Endothelial cell of umbilical vein (primary cell): ENCODE measurements at regions not wholly inside any gene's neighbourhood (a gene's known extent, or its start where the extent isn't known, plus 50 kb on each side); places are given as distances from the start of the nearest gene placed in this dataset.

Source experiments
- BruUV-seq: library from RNA; stranded (reverse); fragments of 400-500 nt; replicated peaks from 2 replicates; lab custom pipeline; 2021; lab: Mats Ljungman, UMichigan
- CTCF ChIA-PET: fragments of 300-600, 350-600 bp; sonication (Branson Sonifier 250); formaldehyde crosslinking; loops from one replicate; lab custom pipeline; 2021; ENCODE audit warnings: antibody characterized with exemption, inconsistent platforms; lab: Charles Lee
- POLR2A ChIA-PET: fragments of 300-600, 350-600 bp; sonication (Branson Sonifier 250); formaldehyde crosslinking; loops from one replicate; lab custom pipeline; 2021; ENCODE audit warnings: antibody characterized with exemption, inconsistent platforms; lab: Charles Lee
- DNase-seq: peaks from one replicate; pipeline ENCODE4 v3.0.0-alpha.2; 2011; ENCODE audit warnings: low read depth, low spot score
- FAIRE-seq: peaks from 2 replicates; lab custom pipeline; 2011; peaks lifted over from hg19 to GRCh38; lab: Jason Lieb, UNC
- H2AFZ ChIP-seq: 2 replicates; pipeline ENCODE4 v1.6.0; 2012; ENCODE audit warnings: low read depth, low read length, control low read depth, inconsistent platforms
- H3K27ac ChIP-seq: 2 replicates; pipeline ENCODE4 v1.5.1; 2011; ENCODE audit warnings: low read depth, mild to moderate bottlenecking, control low read depth, low read length, moderate library complexity; ENCODE audit not compliant: insufficient read depth
- H3K27me3 ChIP-seq, 2 experiments: 2 replicates each; pipeline versions ENCODE4 v1.6.0 to v1.6.1; 2011; ENCODE audit warnings: low read length in 2 of 2, mixed read lengths in 1 of 2; ENCODE audit not compliant: control insufficient read depth in 2 of 2, insufficient read depth in 2 of 2
- H3K36me3 ChIP-seq, 2 experiments: 2 replicates in 1 of 2; 3 replicates in 1 of 2; pipeline ENCODE4 v1.5.1; 2011; ENCODE audit warnings: low read length in 2 of 2, mild to moderate bottlenecking in 1 of 2, moderate library complexity in 1 of 2; ENCODE audit not compliant: control insufficient read depth in 2 of 2, insufficient read depth in 2 of 2; ENCODE audit errors: extremely low read depth in 1 of 2
- H3K4me1 ChIP-seq: 3 replicates; pipeline ENCODE4 v1.5.1; 2011; ENCODE audit warnings: mild to moderate bottlenecking, low read length; ENCODE audit not compliant: control insufficient read depth, insufficient read depth; ENCODE audit errors: extremely low read depth
- H3K4me2 ChIP-seq: 2 replicates; pipeline ENCODE4 v1.6.1; 2011; ENCODE audit warnings: low read length, control low read depth, mixed read lengths; ENCODE audit not compliant: insufficient read depth
- H3K4me3 ChIP-seq, 3 experiments: fragments of 200-600 bp in 1 of 3; sonication (generic), shearing (Covaris generic) in 1 of 3; replicated peaks in 1 of 3; 2 replicates each; pipeline ENCODE4 v1.5.1; 2011 to 2016; ENCODE audit warnings: control low read depth in 3 of 3, low read length in 3 of 3, mild to moderate bottlenecking in 2 of 3, inconsistent platforms in 1 of 3, low read depth in 1 of 3, moderate library complexity in 1 of 3; ENCODE audit not compliant: insufficient read depth in 1 of 3
- H3K79me2 ChIP-seq: 2 replicates; pipeline ENCODE4 v1.6.0; 2012; ENCODE audit warnings: low read length, inconsistent platforms; ENCODE audit not compliant: control insufficient read depth, insufficient read depth
- H3K9ac ChIP-seq: replicated peaks from 2 replicates; pipeline ENCODE3; 2011; ENCODE audit warnings: low read length, control low read depth; ENCODE audit not compliant: insufficient read depth; ENCODE audit errors: extremely low read depth
- H3K9me1 ChIP-seq: replicated peaks from 3 replicates; pipeline ENCODE4 v1.6.0; 2011; ENCODE audit warnings: mild to moderate bottlenecking, low read length; ENCODE audit not compliant: control insufficient read depth, insufficient read depth; ENCODE audit errors: extremely low read depth
- H3K9me3 ChIP-seq: replicated peaks from 2 replicates; pipeline ENCODE4 v1.5.1; 2012; ENCODE audit warnings: low read length, inconsistent platforms; ENCODE audit not compliant: control insufficient read depth, insufficient read depth
- H4K20me1 ChIP-seq: replicated peaks from 2 replicates; pipeline ENCODE3; 2011; ENCODE audit warnings: mild to moderate bottlenecking, low read length; ENCODE audit not compliant: control insufficient read depth, insufficient read depth; ENCODE audit errors: extremely low read depth
- CTCF ChIP-seq, 2 donors: IDR thresholded peaks; 1 replicate in 1 of 2; 2 replicates in 1 of 2; pipeline ENCODE4 v1.5.1; 2011; ENCODE audit warnings: low read length in 2 of 2, mild to moderate bottlenecking in 2 of 2, moderate library complexity in 2 of 2, control low read depth in 1 of 2, inconsistent platforms in 1 of 2, low read depth in 1 of 2; ENCODE audit not compliant: insufficient read depth in 1 of 2; ENCODE audit errors: extremely low read depth in 1 of 2
- EZH2 ChIP-seq: IDR thresholded peaks from 2 replicates; pipeline ENCODE4 v1.6.1; 2012; ENCODE audit warnings: borderline replicate concordance, low read depth, mild to moderate bottlenecking, moderate library complexity, low read length, inconsistent platforms; ENCODE audit not compliant: severe bottlenecking
- FOS ChIP-seq: IDR thresholded peaks from 2 replicates; pipeline ENCODE4 v1.6.1; 2011; ENCODE audit warnings: mild to moderate bottlenecking, low read length, moderate library complexity, borderline replicate concordance; ENCODE audit not compliant: insufficient read depth
- GATA2 ChIP-seq: IDR thresholded peaks from 2 replicates; pipeline ENCODE4 v1.7.0; 2011; ENCODE audit warnings: low read depth, mild to moderate bottlenecking, moderate library complexity, mixed read lengths, low read length; ENCODE audit not compliant: insufficient read length, insufficient read depth
- JUN ChIP-seq: IDR thresholded peaks from 2 replicates; pipeline ENCODE4 v1.6.1; 2011; ENCODE audit warnings: borderline replicate concordance, low read depth; ENCODE audit not compliant: insufficient read length, insufficient read depth
- MAX ChIP-seq: IDR thresholded peaks from 2 replicates; pipeline ENCODE4 v1.6.1; 2011; ENCODE audit not compliant: insufficient read depth, insufficient read length
- MYC ChIP-seq: IDR thresholded peaks from one replicate; pipeline ENCODE4 v1.6.1; 2011; ENCODE audit warnings: mild to moderate bottlenecking, low read depth, low read length
- POLR2A ChIP-seq: IDR thresholded peaks from 2 replicates; pipeline ENCODE4 v1.6.1; 2012; ENCODE audit warnings: low read depth, mild to moderate bottlenecking, control low read depth, low read length
- POLR2AphosphoS5 ChIP-seq: IDR thresholded peaks from 2 replicates; pipeline ENCODE4 v1.6.1; 2012; ENCODE audit warnings: low read depth, mild to moderate bottlenecking, control low read depth, low read length, moderate library complexity; ENCODE audit not compliant: insufficient read depth
- dilution Hi-C: fragments of 300-500 bp; cut with MboI; formaldehyde crosslinking; loops from one replicate; pipeline ENCODE4 v1.15.0; 2019; ENCODE audit warnings: low sequenced_read_pairs; ENCODE audit not compliant: extremely low pct_ligation_motif_present
- intact Hi-C: fragments of 100-400 bp; cut with micrococcal nuclease; formaldehyde crosslinking; loops from one replicate; pipeline ENCODE4 v1.10.0; 2022

- Histone ChIP-seq H3K27ac (no peak overlapping the region), H3K4me2 (no peak overlapping the region), H3K9me1 (no peaks in the 10 kb centered on the region), H3K9me3 (no peaks in the 10 kb centered on the region), H3K36me3 (no peaks in the 10 kb centered on the region), H3K4me3 (no peak overlapping the region), H3K27me3 (no peaks in the 10 kb centered on the region), H3K9ac (no peak overlapping the region), H4K20me1 (no peaks in the 10 kb centered on the region), H3K4me1 (no peaks in the 10 kb centered on the region), H2AFZ (no peak overlapping the region), H3K79me2 (no peaks in the 10 kb centered on the region)
- FAIRE-seq = no peak
- dilution Hi-C loops = no loop called here
- TF ChIP-seq MYC (no peak), POLR2AphosphoS5 (no peak)
- no TSS peak for BruUV-seq
- ChIA-PET CTCF (interaction anchor here (0.6 kb wide), 1 partner anchor 887 kb away, joined by 3 read pairs; no protein-coding TSS in a partner anchor), POLR2A (no interaction called here)
- DNase-seq = no peak
- intact Hi-C loops = no loop called here
These were observed 79.2 kb upstream of the EFHC2 start for GRCh38 chrX:44422631-44423030.

- POLR2A ChIA-PET = no interaction called here
- Histone ChIP-seq H2AFZ (no peak overlapping the region), H3K27me3 (no peaks in the 10 kb centered on the region), H3K9ac (no peak overlapping the region), H3K27ac (no peak overlapping the region), H3K36me3 (no peaks in the 10 kb centered on the region), H4K20me1 (no peaks in the 10 kb centered on the region), H3K4me1 (no peaks in the 10 kb centered on the region), H3K9me3 (no peaks in the 10 kb centered on the region), H3K79me2 (no peaks in the 10 kb centered on the region), H3K9me1 (no peaks in the 10 kb centered on the region), H3K4me3 (no peak overlapping the region), H3K4me2 (no peak overlapping the region)
- FAIRE-seq (no peak), DNase-seq (no peak)
- dilution Hi-C loops = no loop called here
- TF ChIP-seq MYC (no peak), POLR2AphosphoS5 (no peak), FOS (no peak), CTCF (IDR thresholded peaks at IDR 0.05; ENCODE audit: extremely low read depth in 1 of 2, insufficient read depth in 1 of 2, low read depth in 1 of 2, low read length in 2 of 2) (no peak), MAX (no peak), EZH2 (no peak), POLR2A (no peak), JUN (no peak), GATA2 (no peak)
- BruUV-seq = no TSS peak
- CTCF ChIA-PET = no interaction called here
- intact Hi-C loops = no loop called here
These were observed 72.3 kb upstream of the EFHC2 start for GRCh38 chrX:44415639-44416386.
